GM18517 (cell line): ENCODE measurements at regions not wholly inside any gene's neighbourhood (a gene's known extent, or its start where the extent isn't known, plus 50 kb on each side); places are given as distances from the start of the nearest gene placed in this dataset.

Source experiments
- ATAC-seq: cut with Tn5 transposase; IDR thresholded peaks from one replicate; pipeline ENCODE4 v1.9.1; 2021; ENCODE audit warnings: mild to moderate bottlenecking, moderate library complexity; ENCODE audit not compliant: unreplicated experiment

DNA sequence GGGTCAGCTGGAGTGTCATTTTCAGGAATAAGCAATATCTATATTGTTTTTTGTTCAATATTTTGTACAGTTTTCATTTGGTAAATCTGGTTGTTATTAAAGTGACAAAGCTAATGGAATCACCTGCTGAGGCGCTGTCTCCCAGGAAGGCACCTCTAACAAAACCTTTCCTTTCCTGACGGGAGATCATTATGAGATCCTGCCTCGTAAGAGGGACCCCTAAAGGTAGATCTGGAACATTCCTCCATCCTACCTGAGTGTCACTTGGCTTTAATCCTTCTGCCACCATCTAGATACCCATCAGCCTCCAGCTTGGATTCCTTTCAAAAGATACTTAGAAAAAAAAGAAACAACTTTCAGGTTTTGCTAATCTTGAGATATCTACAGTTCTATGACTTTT, 157.7 kb downstream of the FAT3 start:
- ATAC-seq = no peak

DNA sequence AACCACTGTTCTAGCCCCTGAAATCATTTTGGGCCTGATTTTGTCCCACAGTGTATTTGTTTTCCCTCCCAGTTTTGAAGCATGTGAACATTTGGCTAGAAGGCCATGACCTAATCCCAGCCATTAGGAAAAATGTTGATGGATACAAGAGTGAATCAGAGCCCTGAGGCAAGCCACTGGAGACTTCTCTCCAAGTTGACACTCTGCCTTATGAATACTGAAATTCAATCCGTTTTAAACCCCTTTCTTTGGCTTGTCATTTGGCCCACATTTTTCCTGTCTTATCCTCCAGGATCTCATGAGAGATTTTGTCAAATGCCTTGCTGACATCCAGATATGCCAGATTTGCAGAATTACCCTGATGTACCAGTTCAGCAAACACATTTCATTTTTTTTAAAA, 158.8 kb downstream of the FAT3 start:
- ATAC-seq = no peak

DNA sequence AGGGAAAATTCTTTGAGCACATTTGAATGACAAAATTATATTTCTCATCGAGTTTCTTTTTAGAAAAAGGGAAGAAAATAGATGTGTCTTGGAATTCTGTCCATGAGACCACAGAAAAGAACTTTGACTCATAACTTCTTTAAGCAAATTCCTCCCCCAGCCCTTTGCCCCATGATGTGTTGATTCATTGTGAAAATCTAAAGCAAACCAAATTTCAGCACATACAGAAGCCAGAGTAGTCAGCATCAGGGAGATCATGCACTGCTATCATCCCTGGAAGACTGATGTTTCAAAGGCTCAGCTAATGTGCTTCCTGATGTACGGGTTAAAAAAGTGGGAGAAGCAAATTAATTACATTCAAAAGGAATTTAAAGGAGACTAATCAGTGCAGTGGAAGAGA, 159.7 kb downstream of the FAT3 start:
- ATAC-seq = no peak

DNA sequence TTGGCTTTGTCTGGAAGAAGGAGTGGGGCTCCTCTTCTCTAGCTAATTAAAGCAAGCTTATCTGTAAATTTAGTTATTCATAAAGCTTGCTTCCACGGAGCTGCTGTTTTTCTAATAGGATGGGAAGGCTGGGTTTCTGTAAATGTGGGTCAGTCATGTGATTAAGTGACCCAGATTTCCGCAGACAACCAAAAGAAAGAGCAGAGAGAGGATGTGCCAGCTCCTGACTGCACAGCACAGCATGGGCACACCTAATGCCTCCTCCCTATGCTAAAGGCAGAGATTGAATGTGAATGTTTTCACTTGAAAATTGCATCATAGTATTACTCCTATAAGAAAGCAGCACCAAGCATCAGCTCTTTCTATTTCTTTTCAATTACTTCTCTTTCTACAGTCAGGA, 160.2 kb downstream of the FAT3 start:
- no peak for ATAC-seq

DNA sequence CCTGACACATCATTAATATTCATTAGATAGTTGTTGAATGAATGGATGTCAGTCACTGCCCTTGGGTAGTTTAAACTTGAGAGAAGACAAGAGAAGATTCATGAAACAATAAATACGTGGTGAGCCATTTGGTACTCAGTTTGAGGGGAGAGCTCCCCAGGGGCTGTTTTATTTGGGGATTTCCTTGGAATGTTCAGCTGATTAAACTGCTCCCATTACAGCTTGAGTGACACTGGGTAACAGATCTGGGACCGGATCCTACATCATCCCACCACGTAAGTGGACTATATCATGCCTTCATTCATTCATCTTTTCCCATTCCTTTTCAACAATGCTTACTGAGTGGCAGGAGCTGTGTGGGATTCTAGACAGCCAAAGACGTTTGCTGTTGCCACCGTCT, 162.0 kb downstream of the FAT3 start:
- no peak for ATAC-seq

DNA sequence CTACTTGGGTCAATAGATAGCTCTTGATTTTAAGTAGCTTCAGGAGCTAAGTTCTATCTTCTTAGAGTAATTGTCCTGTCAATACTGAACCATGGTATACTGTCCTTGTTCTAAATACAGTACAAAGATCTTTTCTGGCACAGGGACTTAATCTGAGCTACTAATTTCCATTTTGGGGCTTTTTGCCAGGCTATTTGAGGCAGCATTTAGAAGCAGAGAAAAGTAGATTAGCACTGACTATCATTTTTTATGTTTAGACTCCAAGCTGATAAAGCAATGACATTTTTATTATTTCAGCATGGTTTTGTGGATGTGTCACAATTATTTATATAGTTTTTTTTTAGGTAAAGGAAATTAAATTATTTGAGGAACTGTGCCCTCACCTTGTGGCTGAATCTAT, 163.2 kb downstream of the FAT3 start:
- ATAC-seq = no peak

DNA sequence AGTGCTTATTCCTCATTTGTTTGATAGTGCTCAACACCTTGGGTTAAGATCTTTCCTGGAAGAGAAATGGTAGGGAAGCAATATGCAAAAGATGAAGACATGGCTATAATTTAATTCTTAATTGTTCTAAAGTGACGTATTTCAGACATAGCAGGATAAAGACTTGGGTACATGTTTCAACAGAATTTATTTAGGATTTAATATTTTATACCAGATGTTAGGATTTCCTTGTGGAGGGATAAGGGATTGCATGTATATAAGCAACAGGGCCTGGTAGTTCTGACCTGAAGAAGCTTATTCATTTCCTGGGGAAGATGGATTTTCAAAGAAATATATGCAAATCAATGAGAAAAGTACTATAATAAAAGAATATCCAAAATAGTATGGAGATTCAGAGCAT, 163.8 kb downstream of the FAT3 start:
- ATAC-seq = no peak

DNA sequence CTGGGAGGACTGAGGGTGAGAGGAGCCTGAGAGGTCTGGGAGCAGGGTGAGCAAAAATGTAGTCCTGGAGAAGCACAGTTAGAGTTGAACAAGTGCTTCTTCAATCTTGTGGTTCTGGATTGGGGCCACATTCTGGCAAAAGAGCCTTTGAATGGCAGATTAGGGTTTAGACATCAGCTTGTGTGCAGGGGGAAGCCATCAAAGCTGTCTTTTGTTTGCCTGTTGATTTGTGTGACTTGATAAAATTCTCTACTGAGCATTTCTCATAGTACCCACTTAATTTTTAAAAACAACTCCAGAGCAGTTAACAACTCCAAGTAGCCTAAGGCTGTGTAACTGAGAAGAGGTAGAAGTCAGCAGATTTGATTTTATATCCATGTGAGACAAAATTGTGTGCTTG, 166.2 kb downstream of the FAT3 start:
- ATAC-seq = no peak

DNA sequence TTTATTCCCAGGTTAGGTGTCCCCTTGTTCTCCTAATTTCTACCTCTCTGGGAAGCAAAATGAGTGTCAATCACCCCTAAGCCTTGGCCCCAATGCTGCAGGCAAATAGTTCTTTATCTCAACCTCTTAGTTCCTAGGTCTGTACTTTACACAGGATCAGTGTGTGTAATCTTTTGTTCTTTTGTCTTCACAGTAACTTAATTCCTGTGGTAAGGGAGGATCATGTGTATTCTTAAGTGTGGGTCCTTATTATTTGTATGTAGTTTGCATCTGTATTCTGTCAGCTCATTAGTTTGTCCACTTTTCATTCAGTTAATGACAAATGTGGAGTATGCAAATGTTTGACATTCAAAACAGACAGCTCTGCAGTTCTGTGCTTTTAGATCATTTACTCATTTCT, 166.7 kb downstream of the FAT3 start:
- ATAC-seq = no peak

DNA sequence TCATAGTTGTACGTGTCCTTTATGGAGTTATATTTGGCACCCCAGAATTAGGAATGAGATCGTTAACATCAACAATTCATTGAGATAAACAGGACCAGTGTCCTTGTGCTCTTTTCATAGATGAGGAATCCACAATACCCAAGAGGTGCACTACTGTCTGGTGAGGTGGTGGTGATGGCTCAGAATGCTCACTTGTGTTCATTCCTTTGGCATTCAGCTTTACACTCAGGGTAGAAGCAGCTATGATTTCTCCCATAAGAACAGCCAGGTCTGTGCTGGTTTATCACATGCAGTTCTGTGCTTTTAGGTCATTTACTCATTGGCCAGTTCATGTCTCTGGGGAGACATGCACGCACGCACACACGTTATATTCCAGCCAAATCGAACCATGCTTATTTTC, 167.2 kb downstream of the FAT3 start:
- ATAC-seq = no peak

DNA sequence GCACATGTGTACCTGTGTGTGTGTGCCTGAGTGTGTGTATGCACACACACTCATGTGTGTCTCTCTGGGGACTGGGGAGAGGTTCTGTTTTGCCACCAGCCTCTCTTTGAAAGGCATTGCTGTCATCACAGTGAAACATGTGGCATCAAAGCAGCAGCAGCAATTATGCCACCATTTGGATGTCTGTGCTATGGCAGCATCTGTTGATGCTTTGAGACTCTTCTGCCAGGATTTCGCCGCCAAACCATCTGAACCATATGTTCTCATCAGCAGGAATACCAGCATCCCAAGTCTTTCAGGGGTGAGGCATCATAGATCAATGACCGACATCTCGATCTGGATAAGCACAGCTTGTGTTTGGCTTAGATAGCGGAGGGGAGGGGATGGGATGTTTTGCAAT, 168.6 kb downstream of the FAT3 start:
- no peak for ATAC-seq

DNA sequence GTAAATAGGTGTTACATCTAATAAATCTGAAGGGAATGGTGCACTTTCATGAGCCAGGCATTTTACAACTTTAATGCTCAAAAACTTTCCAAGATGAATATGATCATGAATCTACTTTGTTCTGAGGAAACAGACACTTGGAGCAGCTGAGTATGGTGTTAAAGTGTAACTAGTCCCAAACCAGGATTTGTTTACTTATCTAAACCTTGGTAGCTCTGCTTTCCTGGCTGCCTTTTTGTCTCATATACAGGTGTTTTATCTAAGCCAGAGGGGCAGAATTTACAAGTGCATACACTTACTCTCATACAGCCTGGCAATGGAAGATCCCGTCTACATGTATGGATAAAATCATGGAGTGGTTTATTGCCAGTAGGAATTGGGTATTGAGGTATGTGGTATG, 171.5 kb downstream of the FAT3 start:
- ATAC-seq = no peak

DNA sequence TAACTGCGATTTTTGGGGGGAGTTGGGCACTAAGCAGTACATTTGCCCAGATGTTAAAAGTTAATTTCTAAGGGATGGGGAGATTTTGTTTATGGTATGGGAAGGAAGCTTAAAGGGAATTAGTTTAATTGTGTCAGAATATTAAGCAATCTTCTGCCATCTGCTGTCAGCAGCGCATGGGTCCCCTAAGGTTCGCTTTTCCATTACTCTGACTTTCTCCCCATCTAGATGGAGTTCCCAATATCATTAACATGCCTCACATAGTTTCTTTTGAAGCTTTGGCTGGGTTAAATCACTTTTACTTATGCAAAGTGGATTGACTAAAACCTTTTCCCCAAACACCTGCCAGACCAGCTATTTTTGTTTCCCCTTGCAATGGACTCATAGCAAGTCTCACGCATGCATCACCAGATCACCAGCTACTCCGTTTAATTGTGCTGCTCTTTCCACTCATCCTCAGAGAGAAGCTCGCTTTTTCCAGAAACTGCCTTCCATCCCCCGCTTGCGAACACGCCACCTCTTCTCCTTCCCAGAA, 172.7 kb downstream of the FAT3 start:
- no peak for ATAC-seq

DNA sequence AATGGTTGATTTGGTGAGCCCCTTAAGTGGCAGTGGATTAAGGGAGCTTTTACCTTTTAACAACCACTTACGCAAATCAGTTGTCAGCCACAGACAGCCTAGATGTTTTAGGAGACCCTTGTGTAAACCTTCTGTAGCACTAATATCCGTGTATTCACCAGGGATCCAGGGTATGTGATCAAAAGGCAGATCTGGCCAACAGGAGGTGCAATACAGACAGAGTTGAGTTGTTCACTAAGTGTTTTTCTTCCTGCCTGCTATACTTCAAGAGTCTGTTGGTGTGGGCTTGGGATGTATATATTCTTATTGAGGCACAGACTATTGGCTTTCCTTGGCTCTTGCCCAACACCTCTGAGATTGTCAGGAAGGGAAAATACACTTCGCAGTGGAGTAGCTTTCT, 175.1 kb downstream of the FAT3 start:
- no peak for ATAC-seq

DNA sequence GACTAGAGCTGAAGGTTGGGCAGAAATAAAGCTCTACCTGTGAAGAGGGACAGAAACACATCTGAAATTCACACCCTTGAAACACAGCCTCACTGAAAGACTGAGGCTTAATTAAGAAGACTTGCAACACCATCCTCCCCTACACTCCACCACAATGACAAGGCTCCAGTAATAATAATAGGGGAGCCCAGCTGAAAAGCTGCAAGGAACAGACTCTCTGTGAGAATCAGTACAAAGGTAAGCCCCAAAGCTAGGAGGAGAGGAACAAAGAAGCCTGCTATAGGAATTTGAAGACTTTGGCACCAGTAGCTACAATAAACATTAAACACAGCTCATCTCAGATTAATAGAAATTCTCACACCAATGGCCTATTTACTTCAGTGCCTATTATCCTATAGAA, 176.9 kb downstream of the FAT3 start:
- no peak for ATAC-seq

DNA sequence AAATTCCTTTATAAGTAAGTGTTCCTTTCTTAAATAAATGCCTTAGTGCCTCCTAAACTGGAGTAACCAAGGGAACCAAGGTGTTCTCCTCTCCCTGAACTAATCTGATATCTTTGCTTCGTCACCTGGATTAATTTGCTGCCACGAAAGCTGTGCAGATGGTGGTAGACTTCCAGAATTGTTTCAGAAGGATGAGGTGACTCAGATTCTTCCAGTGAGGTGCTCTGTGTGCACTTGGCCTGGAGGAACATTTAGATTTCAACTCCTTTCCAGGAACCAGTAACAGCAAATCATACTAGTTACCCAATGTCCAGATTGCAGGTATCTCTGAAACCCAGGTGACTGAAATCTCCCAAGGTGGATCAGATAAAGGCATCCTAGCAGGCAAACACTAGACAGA, 181.9 kb downstream of the FAT3 start:
- ATAC-seq = no peak

DNA sequence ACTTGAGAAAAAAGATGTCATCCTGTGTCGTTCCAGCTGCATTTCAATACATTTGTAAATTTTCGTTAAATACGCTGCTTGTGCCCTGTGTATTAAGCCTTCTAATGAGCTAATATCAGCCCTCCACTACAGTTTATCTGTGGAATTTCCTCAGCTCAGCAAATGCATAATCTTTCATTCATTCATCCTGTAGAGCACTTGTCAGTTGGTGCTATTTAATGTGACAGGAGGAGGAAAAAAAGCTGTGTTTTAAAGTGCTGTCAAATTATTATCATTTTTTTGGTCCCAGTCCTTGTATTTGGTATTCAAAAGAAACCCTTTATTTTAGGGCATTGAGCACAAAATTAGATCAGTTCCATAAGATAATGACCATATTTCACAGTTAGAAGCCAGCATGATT, 184.7 kb downstream of the FAT3 start:
- no peak for ATAC-seq

DNA sequence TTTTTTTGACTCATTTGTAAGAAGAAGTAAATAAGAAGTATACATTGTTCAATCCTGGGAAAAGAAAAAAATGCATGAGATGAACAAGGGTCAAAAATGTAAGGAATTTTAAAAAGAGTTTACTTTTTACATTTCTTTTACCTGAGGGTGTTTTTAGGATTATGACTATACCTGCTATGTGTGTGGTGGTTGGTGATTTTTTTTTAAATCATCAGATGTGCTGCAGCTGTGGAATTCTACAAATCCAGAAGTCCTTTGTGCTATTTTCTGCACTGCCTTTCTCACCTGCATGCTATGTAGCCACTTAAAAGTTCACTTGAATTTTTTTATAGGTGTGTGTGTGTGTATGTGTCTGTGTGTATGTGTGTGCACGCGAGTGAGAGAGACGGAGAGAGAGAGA, 185.3 kb downstream of the FAT3 start:
- no peak for ATAC-seq

DNA sequence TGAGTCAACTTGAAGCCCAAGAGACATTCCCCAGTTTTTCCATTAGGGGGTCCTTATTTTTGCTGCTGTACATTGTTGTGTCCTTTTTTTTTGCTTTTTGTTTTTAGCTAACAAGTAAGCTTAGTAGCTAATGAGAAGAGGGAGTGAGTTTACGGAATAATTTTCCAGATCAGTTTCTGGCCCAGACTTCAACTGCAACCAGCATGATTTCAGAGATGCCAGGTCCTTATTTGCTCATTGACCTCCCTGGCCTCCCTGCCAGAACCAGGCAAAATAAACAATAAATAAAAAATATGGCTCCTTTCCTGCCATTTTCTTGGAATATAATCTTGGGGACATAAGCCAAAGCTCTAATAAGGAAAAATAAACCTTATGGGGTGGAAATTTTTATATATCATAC, 185.9 kb downstream of the FAT3 start:
- ATAC-seq = no peak

DNA sequence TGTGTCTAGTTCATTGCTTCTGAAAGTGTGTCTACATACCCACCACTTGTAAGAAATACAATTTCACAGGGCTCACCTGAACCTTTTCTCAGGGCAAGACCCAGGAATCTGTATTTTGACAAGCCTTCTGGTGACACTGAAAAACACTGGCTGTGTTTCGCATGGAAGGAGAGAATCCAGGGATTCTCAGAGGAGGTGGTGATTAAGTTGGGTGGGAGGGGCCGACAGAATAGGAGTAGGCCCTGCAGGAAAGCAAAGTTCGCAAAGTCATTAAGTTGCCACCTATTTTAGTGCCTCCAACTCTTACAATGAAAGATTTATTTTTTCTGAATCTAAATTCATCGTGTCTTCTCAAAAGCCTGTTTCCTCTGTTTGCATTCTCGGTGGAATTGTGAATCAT, 186.8 kb downstream of the FAT3 start:
- ATAC-seq = no peak

DNA sequence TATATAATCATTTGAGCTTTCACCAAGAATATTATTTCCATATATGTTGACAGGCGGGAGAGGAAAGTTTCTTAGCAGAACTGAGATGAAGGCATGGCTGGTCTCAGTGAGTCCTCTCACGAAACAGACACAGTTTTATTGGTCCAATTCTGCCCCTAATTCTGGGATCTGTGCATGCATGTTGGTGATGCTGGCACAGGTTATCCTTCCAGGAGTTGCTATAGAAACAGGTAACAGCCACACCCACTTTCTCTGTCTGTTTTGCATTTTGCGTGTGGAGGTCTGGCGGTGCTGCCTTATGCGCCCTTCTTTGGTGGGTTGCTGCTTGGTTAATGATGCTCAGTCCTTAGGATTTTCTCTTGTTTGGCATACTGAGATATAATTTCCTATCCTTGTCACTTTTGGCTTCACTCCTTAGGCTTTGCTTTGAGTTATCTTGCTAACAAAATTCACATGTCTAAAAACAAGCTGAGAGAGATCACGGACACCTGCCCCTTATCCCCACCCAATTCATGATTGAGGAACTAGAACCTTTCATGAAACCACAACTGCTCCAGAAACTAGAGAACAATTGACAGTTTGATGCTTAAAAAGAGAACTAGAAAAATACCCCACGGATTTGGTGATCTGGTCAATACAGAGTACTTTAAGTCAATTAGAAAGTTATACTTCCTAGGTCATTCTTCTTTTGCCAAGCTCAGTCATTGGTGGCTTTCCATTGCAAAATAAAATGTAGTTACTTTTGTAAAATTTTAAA, 189.3 kb downstream of the FAT3 start:
- peak; percentile 94 for ATAC-seq

DNA sequence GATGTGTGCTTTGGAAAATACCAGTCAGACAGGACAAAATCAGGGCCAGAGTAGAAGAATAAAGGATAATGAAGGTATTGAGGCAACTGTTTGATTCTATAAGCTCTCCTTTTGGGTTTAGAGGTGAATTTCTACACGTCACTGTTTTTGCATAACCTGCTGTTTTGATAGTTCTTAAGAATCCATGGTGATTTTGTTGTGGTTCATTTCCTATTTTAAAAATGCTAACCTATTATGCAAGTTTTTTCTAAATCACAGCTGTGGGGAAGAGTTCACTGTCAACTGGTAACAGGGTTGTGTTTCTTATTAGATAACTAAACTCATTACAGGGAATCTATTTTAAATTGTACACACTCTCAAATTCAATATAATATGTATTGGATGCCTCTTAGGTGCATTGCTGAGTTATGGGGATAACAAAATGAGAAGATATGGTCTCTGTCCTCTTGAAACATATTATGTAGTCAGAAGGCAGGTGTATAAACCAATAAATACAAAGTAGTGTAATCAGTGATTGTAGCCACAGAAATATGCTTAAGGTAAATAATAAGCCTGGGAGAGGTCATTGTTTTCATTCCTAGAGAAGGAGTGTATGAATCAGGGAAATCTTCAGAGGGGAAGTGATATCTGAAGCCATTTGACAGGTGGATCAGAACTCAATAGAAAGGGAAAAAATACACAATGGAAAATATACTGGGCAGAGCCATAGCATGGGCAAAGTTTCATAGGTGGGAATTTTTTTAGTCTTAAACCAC, 192.5 kb downstream of the FAT3 start:
- ATAC-seq = no peak
